Common myeloid progenitor, CD34-positive (primary cell): ENCODE measurements at regions not wholly inside any gene's neighbourhood (a gene's known extent, or its start where the extent isn't known, plus 50 kb on each side); places are given as distances from the start of the nearest gene placed in this dataset.

Experiments
- CTCF ChIA-PET: fragments of 350-600 bp; sonication (Branson Sonifier 250); formaldehyde crosslinking; loops from one replicate; lab custom pipeline; 2021; ENCODE audit warnings: antibody characterized with exemption; lab: Charles Lee
- POLR2A ChIA-PET: fragments of 350-600 bp; sonication (Branson Sonifier 250); formaldehyde crosslinking; loops from one replicate; lab custom pipeline; 2021; ENCODE audit warnings: antibody characterized with exemption; lab: Charles Lee
- DNase-seq, 3 donors: peaks; one replicate each; pipeline versions ENCODE4 v3.0.0 to v3.0.0-alpha.2; 2013
- H3K27ac ChIP-seq, 2 experiments: 1 replicate in 1 of 2; 2 replicates in 1 of 2; pipeline ENCODE4 v1.7.0; 2013; ENCODE audit warnings: inconsistent platforms in 2 of 2, low read length in 2 of 2, mild to moderate bottlenecking in 2 of 2, low read depth in 1 of 2, moderate library complexity in 1 of 2; ENCODE audit not compliant: severe bottlenecking in 2 of 2, insufficient read depth in 1 of 2, poor library complexity in 1 of 2
- H3K27me3 ChIP-seq, 5 experiments: replicated peaks in 2 of 5; 1 replicate in 3 of 5; 2 replicates in 2 of 5; pipeline versions ENCODE4 v1.6.1 to v1.7.0; 2013; ENCODE audit warnings: low read length in 4 of 5, mild to moderate bottlenecking in 2 of 5, moderate library complexity in 2 of 5, inconsistent platforms in 1 of 5; ENCODE audit not compliant: insufficient read depth in 5 of 5, control insufficient read depth in 4 of 5
- H3K36me3 ChIP-seq, 4 experiments: 1 replicate in 2 of 4; 2 replicates in 2 of 4; pipeline versions ENCODE4 v1.6.1 to v1.7.0; 2013; ENCODE audit warnings: low read length in 3 of 4, control low read depth in 1 of 4, mild to moderate bottlenecking in 1 of 4; ENCODE audit not compliant: control insufficient read depth in 4 of 4, insufficient read depth in 4 of 4
- H3K4me1 ChIP-seq, 4 experiments: 1 replicate in 3 of 4; 2 replicates in 1 of 4; pipeline versions ENCODE4 v1.6.1 to v1.7.1; 2013; ENCODE audit warnings: low read length in 3 of 4, mild to moderate bottlenecking in 3 of 4, control low read depth in 1 of 4, inconsistent platforms in 1 of 4, moderate library complexity in 1 of 4; ENCODE audit not compliant: control insufficient read depth in 4 of 4, insufficient read depth in 4 of 4; ENCODE audit errors: control extremely low read depth in 1 of 4
- H3K4me3 ChIP-seq, 7 experiments: 1 replicate in 4 of 7; 2 replicates in 3 of 7; pipeline versions ENCODE4 v1.5.1 to v1.7.0; 2013; ENCODE audit warnings: mild to moderate bottlenecking in 7 of 7, low read length in 6 of 7, moderate library complexity in 6 of 7, inconsistent platforms in 2 of 7, low read depth in 2 of 7, control low read depth in 1 of 7; ENCODE audit not compliant: insufficient read depth in 4 of 7, control insufficient read depth in 1 of 7; ENCODE audit errors: extremely low read depth in 1 of 7
- H3K9me3 ChIP-seq, 5 experiments: 1 replicate in 4 of 5; 2 replicates in 1 of 5; pipeline versions ENCODE4 v1.6.1 to v1.7.1; 2013; ENCODE audit warnings: low read length in 4 of 5, mild to moderate bottlenecking in 2 of 5, inconsistent platforms in 1 of 5, low read depth in 1 of 5, moderate library complexity in 1 of 5; ENCODE audit not compliant: control insufficient read depth in 4 of 5, insufficient read depth in 2 of 5; ENCODE audit errors: control extremely low read depth in 1 of 5
- WGBS: methylation state at CpG from one replicate; pipeline ENCODE4 v1.1.5; 2013; ENCODE audit not compliant: insufficient coverage; 5-methylcytosine and 5-hydroxymethylcytosine counted together

GRCh38 chr3:43156812-43157455 lies 51.1 kb upstream of the POMGNT2 start:
- no peaks in the 10 kb centered on the region for H3K9me3 ChIP-seq
- no peak overlapping the region for H3K4me3 ChIP-seq
- WGBS, result 84% methylated on average over 5 of the region's 5 CpGs
- ChIA-PET CTCF (interaction anchor here (0.9 to 1.5 kb wide), 2 partner anchors 21 to 64 kb away, joined by 3 read pairs; no protein-coding TSS in a partner anchor), POLR2A (no interaction called here)
- H3K36me3 ChIP-seq, result no peaks in the 10 kb centered on the region
- no peaks in the 10 kb centered on the region for H3K27me3 ChIP-seq
- H3K27ac ChIP-seq, result no peak overlapping the region
- DNase-seq, result no peak
- peaks cover 2 to 16% (median 9%) of the 10 kb centered on the region in 4 experiments for H3K4me1 ChIP-seq

- ChIA-PET CTCF (no interaction called here), POLR2A (no interaction called here)
- H3K9me3 ChIP-seq, result no peaks in the 10 kb centered on the region
- no peak for DNase-seq
- H3K27me3 ChIP-seq, result no peaks in the 10 kb centered on the region
- peaks cover 2 to 16% (median 9%) of the 10 kb centered on the region in 4 experiments for H3K4me1 ChIP-seq
- no peak overlapping the region for H3K4me3 ChIP-seq
- no peak overlapping the region for H3K27ac ChIP-seq
- 75% methylated on average over 4 of the region's 11 CpGs for WGBS
- H3K36me3 ChIP-seq, result no peaks in the 10 kb centered on the region
Observed at GRCh38 chr3:43155464-43156121, 49.7 kb upstream of the POMGNT2 start.
